ENCODE measurements at regions not wholly inside any gene's neighbourhood (a gene's known extent, or its start where the extent isn't known, plus 50 kb on each side); places are given as distances from the start of the nearest gene placed in this dataset.
"Not testable (repeated sequence)": the region's sequence is repeated elsewhere in the genome, so short reads cannot be mapped to it uniquely, and the experiment has no call there.

DNA sequence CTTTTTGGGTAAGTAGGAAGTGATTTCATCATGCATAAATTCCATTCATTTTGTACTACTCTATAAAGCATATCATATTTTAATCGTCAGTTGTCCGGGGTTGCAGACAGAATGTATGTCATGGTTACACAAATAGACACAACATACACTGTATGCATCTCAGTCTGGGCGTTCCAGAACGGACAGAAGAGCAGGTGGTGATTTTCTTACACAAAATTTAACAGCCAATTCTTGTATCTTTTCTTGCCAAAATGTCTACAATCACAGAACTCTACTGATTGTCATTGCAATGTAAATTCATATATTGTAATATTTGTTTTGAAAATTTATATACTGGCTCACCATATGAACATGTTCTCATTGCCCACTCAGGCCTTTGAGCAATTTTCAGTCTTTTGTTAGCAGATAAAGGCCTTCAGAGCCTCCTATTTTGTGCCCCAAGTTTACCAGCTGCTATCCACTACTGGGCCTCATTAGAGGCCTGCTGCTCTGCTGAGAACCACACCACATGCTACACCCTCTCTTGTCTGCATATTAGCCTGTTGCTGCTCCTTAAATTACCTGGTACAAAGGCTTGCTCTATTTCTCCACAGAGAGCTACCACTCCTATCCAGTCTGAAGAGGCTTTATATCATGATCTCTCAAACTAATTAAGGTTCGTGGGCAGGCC is 61.5 kb downstream of the PRDM13 start:
- Mint-ChIP-seq H3K9me3 (no peaks in the 10 kb centered on the region), H3K27ac (no peak overlapping the region), H3K4me3 (no peak overlapping the region), H3K4me1 (no peaks in the 10 kb centered on the region), H3K36me3 (ENCODE audit: low read depth) (no peaks in the 10 kb centered on the region), H3K27me3 (peaks cover 3% of the 10 kb centered on the region)
- CTCF ChIA-PET: no interaction called here
- POLR2A ChIA-PET: no interaction called here
- DNase-seq: no peak

DNA sequence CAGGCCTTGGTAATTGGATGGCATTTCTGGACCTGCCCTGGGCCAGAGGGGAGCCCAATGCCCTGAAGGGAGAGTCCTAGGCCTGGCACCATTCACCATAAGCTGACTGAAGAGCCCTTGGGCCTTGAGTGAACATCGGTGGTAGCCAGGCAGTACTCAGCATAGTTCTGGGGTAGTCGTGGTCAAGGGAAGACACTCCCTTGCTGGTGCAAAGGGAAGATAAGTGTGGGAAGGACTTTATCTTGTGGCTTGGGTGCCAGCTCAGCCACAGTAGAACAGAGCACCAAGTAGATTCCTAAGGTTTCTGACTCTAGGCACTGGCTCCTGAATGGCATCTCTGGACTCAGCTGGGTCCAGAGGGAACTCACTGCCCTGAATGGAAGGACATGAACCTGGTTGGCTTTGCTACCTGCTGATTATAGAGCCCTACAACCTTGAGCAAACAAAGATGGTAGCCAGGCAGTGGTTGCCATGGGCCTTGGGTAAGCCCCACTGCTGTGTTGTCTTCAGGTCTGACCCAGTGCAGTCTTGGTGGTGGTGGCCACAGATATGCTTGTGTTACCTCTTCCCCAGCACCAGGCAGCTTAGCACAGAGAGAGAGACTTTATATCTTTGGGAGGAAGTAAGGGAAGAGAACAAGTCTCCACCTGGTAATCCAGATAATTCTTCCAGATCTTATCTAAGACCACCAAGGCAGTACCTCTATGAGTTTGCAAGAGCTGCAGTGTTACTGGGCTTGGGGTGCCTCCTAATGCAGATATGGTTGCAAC is 83.5 kb downstream of the PRDM13 start:
- CTCF ChIA-PET: no interaction called here
- H3K27me3 Mint-ChIP-seq: peaks cover 3% of the 10 kb centered on the region
- no peaks in the 10 kb centered on the region for H3K9me3 Mint-ChIP-seq
- POLR2A ChIA-PET: no interaction called here
- no peak overlapping the region for H3K4me3 Mint-ChIP-seq
- no peak for DNase-seq
- H3K36me3 Mint-ChIP-seq (ENCODE audit: low read depth): no peaks in the 10 kb centered on the region
- H3K27ac Mint-ChIP-seq: no peak overlapping the region
- no peaks in the 10 kb centered on the region for H3K4me1 Mint-ChIP-seq

DNA sequence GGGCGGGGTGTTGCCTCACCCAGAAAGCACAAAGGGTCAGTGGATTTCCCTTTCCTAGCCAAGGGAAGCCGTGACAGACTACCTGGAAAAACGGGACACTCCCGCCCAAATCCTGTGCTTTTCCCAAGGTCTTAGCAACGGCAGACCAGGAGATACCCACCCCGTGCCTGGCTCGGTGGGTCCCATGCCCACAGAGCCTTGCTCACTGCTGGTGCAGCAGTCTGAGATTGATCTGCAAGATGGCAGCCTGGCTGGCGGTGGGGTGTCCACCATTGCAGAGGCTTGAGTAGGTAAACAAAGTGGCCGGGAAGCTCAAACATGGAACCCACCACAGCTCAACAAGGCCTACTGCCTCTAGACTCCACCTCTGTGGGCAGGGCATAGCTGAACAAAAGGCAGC is 95.7 kb downstream of the PRDM13 start:
- DNase-seq; H3K27ac Mint-ChIP-seq; H3K9me3 Mint-ChIP-seq; H3K4me3 Mint-ChIP-seq; H3K36me3 Mint-ChIP-seq (ENCODE audit: low read depth); CTCF ChIA-PET; H3K4me1 Mint-ChIP-seq: not testable (repeated sequence)
- POLR2A ChIA-PET: interaction anchor here (0.6 kb wide), 1 partner anchor 1102 kb away, joined by 4 read pairs; no protein-coding TSS in a partner anchor
- H3K27me3 Mint-ChIP-seq: peaks cover 14% of the 10 kb centered on the region

DNA sequence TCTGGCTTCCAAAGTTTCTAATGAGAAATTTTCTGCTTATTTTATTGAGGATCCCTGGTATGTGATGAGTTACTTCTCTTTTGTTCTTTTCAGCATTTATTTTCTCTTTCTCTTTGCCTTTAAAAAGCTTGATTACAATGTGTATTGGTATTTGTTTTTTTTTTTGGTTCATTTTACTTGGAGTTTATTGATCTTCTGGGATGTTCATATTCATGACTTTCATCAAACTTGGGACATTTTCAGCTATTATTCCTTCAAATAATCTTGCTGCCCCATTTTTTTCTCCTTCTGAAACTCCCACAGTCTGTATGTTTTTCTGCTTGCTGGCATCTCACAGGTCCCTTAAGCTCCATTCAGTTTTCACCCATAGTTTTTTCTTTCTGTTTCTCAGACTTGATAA is 102.4 kb downstream of the PRDM13 start:
- ChIA-PET CTCF (interaction anchor here (1.0 kb wide), 1 partner anchor 92 kb away, joined by 4 read pairs; no protein-coding TSS in a partner anchor), POLR2A (no interaction called here)
- no peak for DNase-seq
- no peak overlapping the region for H3K27ac Mint-ChIP-seq
- no peak overlapping the region for H3K4me3 Mint-ChIP-seq
- H3K36me3 Mint-ChIP-seq (ENCODE audit: low read depth): no peaks in the 10 kb centered on the region
- H3K4me1 Mint-ChIP-seq: no peaks in the 10 kb centered on the region
- peaks cover 15% of the 10 kb centered on the region for H3K27me3 Mint-ChIP-seq
- no peaks in the 10 kb centered on the region for H3K9me3 Mint-ChIP-seq

DNA sequence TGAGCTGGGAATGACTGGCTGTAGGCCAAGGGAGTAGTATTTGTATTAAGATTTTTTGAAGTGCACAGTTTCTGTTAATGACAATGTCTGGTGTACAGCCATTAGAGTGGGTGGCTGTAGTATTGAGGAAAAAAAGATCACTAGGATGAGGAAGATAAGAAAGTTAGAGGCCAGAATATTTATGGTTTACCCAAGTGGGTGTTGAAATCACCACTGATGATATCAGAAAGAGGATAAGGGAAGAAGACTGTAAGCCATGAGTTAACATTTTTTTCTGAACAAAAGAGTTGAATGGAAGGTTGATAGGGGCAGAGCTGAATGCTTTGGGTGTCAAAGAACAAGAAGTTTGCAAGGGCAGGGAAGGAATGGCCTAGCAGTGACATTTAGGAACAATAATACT is 104.7 kb downstream of the PRDM13 start:
- Mint-ChIP-seq H3K4me3 (no peak overlapping the region), H3K27me3 (peaks cover 7% of the 10 kb centered on the region), H3K27ac (no peak overlapping the region), H3K4me1 (no peaks in the 10 kb centered on the region), H3K36me3 (ENCODE audit: low read depth) (no peaks in the 10 kb centered on the region), H3K9me3 (no peaks in the 10 kb centered on the region)
- CTCF ChIA-PET: no interaction called here
- POLR2A ChIA-PET: no interaction called here
- no peak for DNase-seq

DNA sequence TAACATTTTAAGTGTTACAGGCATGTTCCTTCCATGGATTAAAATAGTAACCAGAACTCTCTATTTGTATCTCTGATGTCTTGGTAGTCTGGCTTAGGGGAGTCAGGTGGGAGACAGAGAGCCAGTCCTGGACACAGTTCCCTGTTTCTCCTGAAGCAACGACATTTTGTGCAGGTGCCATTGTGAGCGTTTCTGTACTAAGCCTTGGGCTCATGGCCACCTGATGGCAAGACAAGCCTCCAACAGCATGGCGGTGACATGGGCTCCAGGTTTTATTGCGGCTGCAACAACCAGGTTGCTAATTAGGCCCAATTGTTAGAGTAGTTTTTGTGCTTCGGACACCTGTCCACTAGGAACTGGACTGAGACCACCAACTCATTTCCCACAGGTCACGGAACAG is 105.3 kb downstream of the PRDM13 start:
- DNase-seq: no peak
- ChIA-PET CTCF (no interaction called here), POLR2A (no interaction called here)
- no peak overlapping the region for H3K4me3 Mint-ChIP-seq
- H3K36me3 Mint-ChIP-seq (ENCODE audit: low read depth): no peaks in the 10 kb centered on the region
- no peaks in the 10 kb centered on the region for H3K9me3 Mint-ChIP-seq
- no peak overlapping the region for H3K27ac Mint-ChIP-seq
- H3K4me1 Mint-ChIP-seq: no peaks in the 10 kb centered on the region
- peaks cover 9% of the 10 kb centered on the region for H3K27me3 Mint-ChIP-seq

DNA sequence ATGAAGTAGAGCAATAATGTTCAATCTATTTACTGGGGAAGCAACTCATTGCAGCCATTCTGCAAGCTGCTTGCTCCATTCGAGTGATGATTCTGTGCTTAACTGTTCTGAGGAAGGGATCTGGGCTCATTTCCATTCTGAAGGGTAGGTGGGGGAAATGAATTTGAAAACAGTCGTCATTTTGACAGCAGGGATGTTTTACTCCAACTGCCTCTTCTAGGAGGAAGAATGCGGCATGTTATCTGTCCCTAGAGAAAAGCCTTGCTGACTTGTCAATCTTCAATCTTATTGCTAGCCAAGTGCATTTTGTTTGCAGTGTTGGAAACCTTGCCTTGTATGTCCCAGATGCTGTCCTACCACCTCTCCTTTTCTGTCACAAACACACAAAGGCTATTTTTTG is 105.9 kb downstream of the PRDM13 start:
- Mint-ChIP-seq H3K27ac (no peak overlapping the region), H3K9me3 (no peaks in the 10 kb centered on the region), H3K36me3 (ENCODE audit: low read depth) (no peaks in the 10 kb centered on the region), H3K4me1 (no peaks in the 10 kb centered on the region), H3K27me3 (peaks cover 12% of the 10 kb centered on the region), H3K4me3 (no peak overlapping the region)
- ChIA-PET POLR2A (no interaction called here), CTCF (no interaction called here)
- no peak for DNase-seq

DNA sequence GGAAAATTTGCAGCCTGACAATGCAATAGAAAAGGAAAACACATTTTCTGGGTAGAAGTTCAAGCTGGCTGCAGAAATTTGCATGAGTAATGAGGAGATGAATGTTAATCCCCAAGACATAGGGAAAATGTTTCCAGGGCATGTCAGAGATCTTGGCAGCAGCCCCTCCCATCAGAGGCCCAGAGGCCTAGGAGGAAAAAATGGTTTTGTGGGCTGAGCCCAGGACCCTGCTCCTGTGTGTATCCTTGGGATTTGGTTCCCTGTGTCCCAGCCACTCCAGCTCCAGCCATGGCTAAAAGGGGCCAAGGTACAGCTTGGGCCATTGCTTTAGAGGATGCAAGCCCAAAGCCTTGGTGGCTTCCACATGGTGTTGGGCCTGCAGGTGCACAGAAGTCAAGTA is 115.4 kb downstream of the PRDM13 start:
- H3K36me3 Mint-ChIP-seq (ENCODE audit: low read depth); CTCF ChIA-PET; H3K4me1 Mint-ChIP-seq; H3K4me3 Mint-ChIP-seq; DNase-seq; POLR2A ChIA-PET; H3K9me3 Mint-ChIP-seq; H3K27ac Mint-ChIP-seq: not testable (repeated sequence)
- H3K27me3 Mint-ChIP-seq: peaks cover 26% of the 10 kb centered on the region

DNA sequence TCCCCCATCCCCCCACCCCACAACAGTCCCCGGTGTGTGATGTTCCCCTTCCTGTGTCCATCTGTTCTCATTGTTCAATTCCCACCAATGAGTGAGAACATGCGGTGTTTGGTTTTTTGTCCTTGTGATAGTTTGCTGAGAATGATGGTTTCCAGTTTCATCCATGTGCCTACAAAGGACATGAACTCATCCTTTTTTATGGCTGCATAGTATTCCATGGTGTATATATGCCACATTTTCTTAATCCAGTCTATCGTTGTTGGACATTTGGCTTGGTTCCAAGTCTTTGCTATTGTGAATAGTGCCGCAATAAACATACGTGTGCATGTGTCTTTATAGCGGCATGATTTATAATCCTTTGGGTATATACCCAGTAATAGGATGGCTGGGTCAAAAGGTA is 123.6 kb downstream of the PRDM13 start:
- H3K36me3 Mint-ChIP-seq (ENCODE audit: low read depth); H3K9me3 Mint-ChIP-seq; H3K4me1 Mint-ChIP-seq; DNase-seq; CTCF ChIA-PET; H3K4me3 Mint-ChIP-seq; H3K27me3 Mint-ChIP-seq; POLR2A ChIA-PET; H3K27ac Mint-ChIP-seq: not testable (repeated sequence)

DNA sequence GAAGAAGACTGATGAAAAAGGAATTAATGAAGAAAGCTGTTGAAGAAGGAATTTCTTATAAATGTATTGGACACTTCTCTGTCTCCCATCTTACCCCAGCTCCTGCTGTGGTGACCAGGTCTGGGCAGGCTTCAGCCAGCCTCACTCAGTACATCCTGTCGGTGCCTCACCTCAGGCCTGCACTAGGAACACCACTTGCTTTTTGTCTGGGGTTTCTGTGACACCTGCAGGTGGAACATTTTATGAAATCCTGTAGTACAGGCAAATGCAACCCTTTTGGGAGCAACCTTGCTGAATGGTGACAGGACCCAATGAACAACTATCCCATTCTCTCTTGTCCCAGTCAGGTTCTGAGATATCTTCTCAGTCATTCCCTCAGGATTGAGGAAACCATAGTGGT is 129.7 kb downstream of the PRDM13 start:
- peaks cover 32% of the 10 kb centered on the region for H3K27me3 Mint-ChIP-seq
- H3K36me3 Mint-ChIP-seq (ENCODE audit: low read depth): no peaks in the 10 kb centered on the region
- ChIA-PET POLR2A (no interaction called here), CTCF (interaction anchor here (1.0 kb wide), 1 partner anchor 148 kb away, joined by 4 read pairs; no protein-coding TSS in a partner anchor)
- no peak overlapping the region for H3K27ac Mint-ChIP-seq
- no peak overlapping the region for H3K4me3 Mint-ChIP-seq
- H3K9me3 Mint-ChIP-seq: no peaks in the 10 kb centered on the region
- DNase-seq: no peak
- no peaks in the 10 kb centered on the region for H3K4me1 Mint-ChIP-seq

DNA sequence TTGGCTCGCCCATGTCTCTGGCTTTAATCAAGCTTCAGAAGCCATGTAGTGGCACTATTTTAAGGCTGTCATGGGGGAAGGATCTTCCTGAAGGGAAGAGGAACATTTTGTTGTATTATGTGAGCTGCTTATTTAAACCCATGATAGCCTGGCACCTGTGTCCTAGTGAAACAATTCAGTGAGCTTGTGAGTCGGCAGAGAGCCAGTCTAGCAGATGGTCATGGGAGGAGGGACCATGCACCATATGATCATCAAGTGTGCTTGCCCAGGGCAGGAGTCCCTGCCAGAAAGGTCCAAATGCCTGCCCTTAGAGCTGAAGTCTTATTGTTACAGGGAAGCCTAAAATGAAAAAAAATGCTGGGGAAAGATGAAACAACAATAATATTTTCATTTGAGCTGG is 132.9 kb downstream of the PRDM13 start:
- ChIA-PET CTCF (no interaction called here), POLR2A (no interaction called here)
- H3K36me3 Mint-ChIP-seq (ENCODE audit: low read depth): no peaks in the 10 kb centered on the region
- peaks cover 44% of the 10 kb centered on the region for H3K27me3 Mint-ChIP-seq
- no peaks in the 10 kb centered on the region for H3K4me1 Mint-ChIP-seq
- H3K9me3 Mint-ChIP-seq: no peaks in the 10 kb centered on the region
- DNase-seq: no peak
- no peak overlapping the region for H3K27ac Mint-ChIP-seq
- H3K4me3 Mint-ChIP-seq: no peak overlapping the region

DNA sequence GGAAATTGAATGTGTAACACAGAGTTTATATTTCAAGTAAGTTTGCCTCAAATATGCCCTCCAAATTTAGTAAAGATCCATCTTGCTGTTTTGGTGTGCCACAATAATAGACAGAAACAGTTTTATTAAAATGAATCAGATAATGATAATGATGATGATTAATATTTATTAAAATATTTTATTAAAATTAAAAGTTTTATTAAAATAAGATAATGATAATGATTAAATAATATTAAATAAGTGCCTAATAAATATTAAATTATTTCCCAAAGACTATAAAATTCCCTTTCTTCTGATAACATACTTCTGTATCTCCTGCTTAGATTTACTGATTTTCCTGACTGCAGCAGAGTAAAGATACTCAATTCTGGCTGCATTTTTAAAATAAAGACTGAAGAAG is 134.5 kb downstream of the PRDM13 start:
- H3K27ac Mint-ChIP-seq: no peak overlapping the region
- H3K36me3 Mint-ChIP-seq (ENCODE audit: low read depth): no peaks in the 10 kb centered on the region
- POLR2A ChIA-PET: no interaction called here
- CTCF ChIA-PET: no interaction called here
- DNase-seq: no peak
- H3K9me3 Mint-ChIP-seq: no peaks in the 10 kb centered on the region
- no peak overlapping the region for H3K4me3 Mint-ChIP-seq
- no peaks in the 10 kb centered on the region for H3K4me1 Mint-ChIP-seq
- H3K27me3 Mint-ChIP-seq: peaks cover 42% of the 10 kb centered on the region

DNA sequence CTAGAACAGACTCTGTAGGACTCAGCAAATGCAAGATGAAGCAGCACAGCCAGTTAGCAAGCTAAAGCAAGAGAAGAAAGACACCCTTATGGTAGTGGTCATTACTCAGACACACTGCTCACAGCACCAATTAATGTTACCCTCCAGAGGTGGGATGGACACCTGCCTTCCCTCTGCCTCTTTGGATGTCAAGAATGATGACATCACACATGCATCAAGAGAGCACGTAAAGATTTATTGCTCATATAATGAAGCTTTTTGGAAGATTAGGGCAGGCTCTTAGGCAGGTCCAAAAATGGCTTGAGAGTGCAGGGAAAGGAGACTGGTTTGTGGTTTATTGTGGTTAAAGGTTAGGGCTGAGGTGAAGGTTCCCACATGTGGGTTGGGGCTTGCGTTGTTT is 137.0 kb downstream of the PRDM13 start:
- ChIA-PET CTCF (no interaction called here), POLR2A (no interaction called here)
- no peak overlapping the region for H3K4me3 Mint-ChIP-seq
- no peaks in the 10 kb centered on the region for H3K4me1 Mint-ChIP-seq
- H3K36me3 Mint-ChIP-seq (ENCODE audit: low read depth): no peaks in the 10 kb centered on the region
- no peak overlapping the region for H3K27ac Mint-ChIP-seq
- no peak for DNase-seq
- H3K9me3 Mint-ChIP-seq: no peaks in the 10 kb centered on the region
- H3K27me3 Mint-ChIP-seq: peaks cover 41% of the 10 kb centered on the region

DNA sequence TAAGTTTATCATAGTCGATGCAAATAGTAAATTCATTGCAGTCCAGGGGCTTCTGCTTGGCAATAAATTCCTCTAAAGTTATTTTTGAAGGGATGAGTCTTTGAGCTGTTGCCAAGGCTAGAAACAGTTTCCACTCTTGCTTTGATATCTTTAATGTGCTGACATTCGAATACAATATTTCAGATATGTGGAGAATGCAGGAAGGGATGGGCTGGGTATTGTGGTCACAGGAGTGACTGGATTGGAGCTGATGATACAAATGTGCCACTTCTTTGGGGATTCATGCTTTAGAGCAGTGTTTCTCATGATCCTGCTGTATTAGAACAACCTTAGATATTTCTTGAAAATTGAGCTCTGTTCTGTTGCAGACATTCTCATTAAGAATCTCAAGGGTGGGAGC is 139.0 kb downstream of the PRDM13 start:
- no peaks in the 10 kb centered on the region for H3K4me1 Mint-ChIP-seq
- no peaks in the 10 kb centered on the region for H3K36me3 Mint-ChIP-seq (ENCODE audit: low read depth)
- H3K4me3 Mint-ChIP-seq: no peak overlapping the region
- no peak for DNase-seq
- no peaks in the 10 kb centered on the region for H3K9me3 Mint-ChIP-seq
- ChIA-PET POLR2A (interaction anchor here (0.8 kb wide), 1 partner anchor 278 kb away, joined by 3 read pairs; no protein-coding TSS in a partner anchor), CTCF (interaction anchor here (0.8 to 2.2 kb wide), 5 partner anchors 9 to 415 kb away, joined by 3 to 5 read pairs (median 4); no protein-coding TSS in a partner anchor)
- peaks cover 30% of the 10 kb centered on the region for H3K27me3 Mint-ChIP-seq
- no peak overlapping the region for H3K27ac Mint-ChIP-seq

Measured in activated CD4-positive, alpha-beta T cell treated with anti-CD3 and anti-CD28 coated beads, Interleukin-2, amount 10 ng/mL, durations not matched to agents 7 days and 5 days (primary cell).